ENCODE measurements at regions not wholly inside any gene's neighbourhood (a gene's known extent, or its start where the extent isn't known, plus 50 kb on each side); places are given as distances from the start of the nearest gene placed in this dataset.
A peak's percentile ranks its signal among the peaks of the same experiment; 100 is the strongest.

GRCh38 chr6:21648475-21649050, 55.0 kb downstream of the SOX4 start:
- no peak for DNase-seq (ENCODE audit: low spot score, unreplicated experiment)
- TF ChIP-seq, protein P1, sequence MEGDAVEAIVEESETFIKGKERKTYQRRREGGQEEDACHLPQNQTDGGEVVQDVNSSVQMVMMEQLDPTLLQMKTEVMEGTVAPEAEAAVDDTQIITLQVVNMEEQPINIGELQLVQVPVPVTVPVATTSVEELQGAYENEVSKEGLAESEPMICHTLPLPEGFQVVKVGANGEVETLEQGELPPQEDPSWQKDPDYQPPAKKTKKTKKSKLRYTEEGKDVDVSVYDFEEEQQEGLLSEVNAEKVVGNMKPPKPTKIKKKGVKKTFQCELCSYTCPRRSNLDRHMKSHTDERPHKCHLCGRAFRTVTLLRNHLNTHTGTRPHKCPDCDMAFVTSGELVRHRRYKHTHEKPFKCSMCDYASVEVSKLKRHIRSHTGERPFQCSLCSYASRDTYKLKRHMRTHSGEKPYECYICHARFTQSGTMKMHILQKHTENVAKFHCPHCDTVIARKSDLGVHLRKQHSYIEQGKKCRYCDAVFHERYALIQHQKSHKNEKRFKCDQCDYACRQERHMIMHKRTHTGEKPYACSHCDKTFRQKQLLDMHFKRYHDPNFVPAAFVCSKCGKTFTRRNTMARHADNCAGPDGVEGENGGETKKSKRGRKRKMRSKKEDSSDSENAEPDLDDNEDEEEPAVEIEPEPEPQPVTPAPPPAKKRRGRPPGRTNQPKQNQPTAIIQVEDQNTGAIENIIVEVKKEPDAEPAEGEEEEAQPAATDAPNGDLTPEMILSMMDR (IDR thresholded peaks at IDR 0.05; ENCODE audit: unreplicated experiment), result no peak
- Mint-ChIP-seq H3K4me1 (ENCODE audit: low read depth) (peaks cover 28% of the 10 kb centered on the region), H3K9me3 (ENCODE audit: low read depth) (peaks cover 14% of the 10 kb centered on the region), H3K27ac (peak overlapping the region; percentile 59), H3K36me3 (ENCODE audit: insufficient read depth) (peaks cover 3% of the 10 kb centered on the region), H3K4me3 (ENCODE audit: low read depth) (no peak overlapping the region), H3K27me3 (no peaks in the 10 kb centered on the region)

DNA sequence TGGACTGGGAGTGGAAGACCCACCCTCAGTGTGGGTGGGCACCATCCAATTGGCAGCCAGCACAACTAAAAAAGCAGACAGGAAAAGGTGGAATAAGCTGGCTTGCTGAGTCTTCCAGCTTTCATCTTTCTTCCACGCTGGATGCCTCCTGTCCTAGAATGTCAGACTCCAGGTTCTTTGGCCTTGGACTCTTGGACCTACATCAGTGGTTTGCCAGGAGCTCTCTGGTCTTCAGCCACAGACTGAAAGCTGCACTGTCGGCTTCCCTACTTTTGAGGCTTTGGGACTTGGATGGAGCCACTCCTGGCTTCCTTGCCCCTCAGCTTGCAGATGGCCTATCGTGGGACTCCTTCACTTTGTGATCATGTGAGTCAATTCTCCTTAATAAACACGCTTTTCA, 59.8 kb downstream of the SOX4 start:
- H3K9me3 Mint-ChIP-seq (ENCODE audit: low read depth), result peaks cover 14% of the 10 kb centered on the region
- TF ChIP-seq, protein P1 (IDR thresholded peaks at IDR 0.05; ENCODE audit: unreplicated experiment), result no peak
- DNase-seq (ENCODE audit: low spot score, unreplicated experiment), result no peak

DNA sequence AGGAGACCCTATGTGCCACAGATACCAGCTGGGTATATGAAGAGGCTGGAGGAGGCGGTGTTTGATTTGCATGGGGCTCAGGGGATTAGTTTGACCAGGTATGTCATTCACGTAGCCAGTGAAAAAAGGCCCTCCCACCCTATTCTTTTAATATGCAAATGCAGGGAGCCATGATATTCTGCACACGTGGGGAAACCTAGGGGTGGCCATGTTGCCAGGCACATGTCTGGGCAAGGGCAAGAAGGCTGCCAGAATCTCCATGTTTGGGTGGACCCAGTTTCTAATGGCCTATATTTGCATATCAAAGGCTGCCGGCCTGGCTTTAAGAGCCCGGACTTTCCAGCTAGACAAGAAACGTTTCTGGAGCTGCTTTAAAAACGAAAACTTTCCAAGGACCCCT, 60.4 kb downstream of the SOX4 start:
- no peak overlapping the region for H3K27ac Mint-ChIP-seq
- H3K4me3 Mint-ChIP-seq (ENCODE audit: low read depth), result no peak overlapping the region
- peaks cover 14% of the 10 kb centered on the region for H3K9me3 Mint-ChIP-seq (ENCODE audit: low read depth)
- H3K4me1 Mint-ChIP-seq (ENCODE audit: low read depth), result peaks cover 14% of the 10 kb centered on the region
- H3K36me3 Mint-ChIP-seq (ENCODE audit: insufficient read depth), result peaks cover 3% of the 10 kb centered on the region
- H3K27me3 Mint-ChIP-seq, result no peaks in the 10 kb centered on the region
- no peak for DNase-seq (ENCODE audit: low spot score, unreplicated experiment)
- TF ChIP-seq, protein P1 (IDR thresholded peaks at IDR 0.05; ENCODE audit: unreplicated experiment), result no peak

More for the DNA sequence above, 59.8 kb downstream of the SOX4 start:
- Mint-ChIP-seq H3K4me1 (ENCODE audit: low read depth) (peaks cover 12% of the 10 kb centered on the region), H3K27me3 (no peaks in the 10 kb centered on the region), H3K27ac (no peak overlapping the region), H3K4me3 (ENCODE audit: low read depth) (no peak overlapping the region), H3K36me3 (ENCODE audit: insufficient read depth) (peaks cover 3% of the 10 kb centered on the region)

- peaks cover 3% of the 10 kb centered on the region for H3K36me3 Mint-ChIP-seq (ENCODE audit: insufficient read depth)
- peaks cover 14% of the 10 kb centered on the region for H3K4me1 Mint-ChIP-seq (ENCODE audit: low read depth)
- TF ChIP-seq, protein P1 (IDR thresholded peaks at IDR 0.05; ENCODE audit: unreplicated experiment), result no peak
- H3K9me3 Mint-ChIP-seq (ENCODE audit: low read depth), result peaks cover 14% of the 10 kb centered on the region
- no peak overlapping the region for H3K4me3 Mint-ChIP-seq (ENCODE audit: low read depth)
- H3K27me3 Mint-ChIP-seq, result no peaks in the 10 kb centered on the region
- H3K27ac Mint-ChIP-seq, result peak overlapping the region; percentile 12
- no peak for DNase-seq (ENCODE audit: low spot score, unreplicated experiment)
Observed at GRCh38 chr6:21654361-21654760, 60.8 kb downstream of the SOX4 start.

DNA sequence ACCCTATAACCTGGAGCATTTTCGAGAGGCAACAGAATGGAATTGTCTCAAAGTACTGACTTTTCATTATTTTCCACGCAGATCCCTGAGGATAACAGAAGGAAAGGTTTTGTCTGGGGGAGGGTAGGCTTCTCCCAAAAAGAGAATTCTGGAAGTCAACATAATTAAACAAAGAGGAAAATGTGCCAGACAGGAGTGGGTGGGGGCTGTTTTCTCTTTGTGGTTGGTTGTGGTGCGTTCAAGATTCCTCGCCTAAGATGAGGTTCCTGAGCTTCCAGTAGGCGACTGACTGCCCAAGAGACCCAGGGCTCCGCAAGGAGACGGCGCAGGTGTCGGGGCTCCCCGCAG, 70.4 kb downstream of the SOX4 start:
- H3K4me3 Mint-ChIP-seq (ENCODE audit: low read depth), result peak overlapping the region; percentile 96
- no peaks in the 10 kb centered on the region for H3K9me3 Mint-ChIP-seq (ENCODE audit: low read depth)
- TF ChIP-seq, protein P1 (IDR thresholded peaks at IDR 0.05; ENCODE audit: unreplicated experiment), result no peak
- peaks cover 28% of the 10 kb centered on the region for H3K4me1 Mint-ChIP-seq (ENCODE audit: low read depth)
- peaks cover 11% of the 10 kb centered on the region for H3K27me3 Mint-ChIP-seq
- H3K27ac Mint-ChIP-seq, result peak overlapping the region; percentile 57
- no peak for DNase-seq (ENCODE audit: low spot score, unreplicated experiment)
- H3K36me3 Mint-ChIP-seq (ENCODE audit: insufficient read depth), result peaks cover 1% of the 10 kb centered on the region
